Astrocyte of the cerebellum (primary cell): ENCODE measurements at regions not wholly inside any gene's neighbourhood (a gene's known extent, or its start where the extent isn't known, plus 50 kb on each side); places are given as distances from the start of the nearest gene placed in this dataset.

Experiments
- DNase-seq: peaks from one replicate; pipeline ENCODE4 v3.0.0-alpha.2; 2011; ENCODE audit warnings: low read depth
- H3K4me3 ChIP-seq: 2 replicates; pipeline ENCODE4 v1.5.1; 2011; ENCODE audit warnings: mild to moderate bottlenecking, low read depth, low read length, moderate library complexity
- in situ Hi-C: cut with HindIII; loops from 2 replicates; pipeline ENCODE4 v1.10.0; 2017; ENCODE audit warnings: low sequenced_read_pairs
- TF ChIP-seq, protein P1 (sequence below): IDR thresholded peaks from 2 replicates; pipeline ENCODE4 v1.5.1; 2012; ENCODE audit warnings: low read length, low read depth, moderate library complexity, mild to moderate bottlenecking; ENCODE audit errors: missing control alignments

DNA sequence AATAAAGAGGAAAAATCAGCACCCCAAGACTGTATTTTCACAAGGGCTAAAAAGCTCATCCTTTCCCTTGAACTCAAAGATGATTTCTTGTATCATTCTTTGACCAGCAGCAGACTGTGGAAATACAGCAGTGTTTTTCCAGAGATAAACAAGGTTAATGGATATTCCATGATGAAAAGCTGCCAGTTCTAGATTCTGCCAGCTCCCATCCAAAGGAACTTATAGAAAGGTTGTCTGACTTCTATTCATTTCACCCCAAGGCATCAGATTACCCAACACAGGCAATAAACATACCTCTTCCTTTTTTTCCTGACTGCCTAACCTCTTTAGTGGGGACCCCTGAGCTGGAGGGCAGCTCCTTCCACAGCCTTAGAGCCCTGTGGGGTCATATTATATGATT, 375.8 kb upstream of the THBS1 start:
- no peak for DNase-seq
- H3K4me3 ChIP-seq, result no peak overlapping the region
- in situ Hi-C loops, result no loop called here
- TF ChIP-seq, protein P1, sequence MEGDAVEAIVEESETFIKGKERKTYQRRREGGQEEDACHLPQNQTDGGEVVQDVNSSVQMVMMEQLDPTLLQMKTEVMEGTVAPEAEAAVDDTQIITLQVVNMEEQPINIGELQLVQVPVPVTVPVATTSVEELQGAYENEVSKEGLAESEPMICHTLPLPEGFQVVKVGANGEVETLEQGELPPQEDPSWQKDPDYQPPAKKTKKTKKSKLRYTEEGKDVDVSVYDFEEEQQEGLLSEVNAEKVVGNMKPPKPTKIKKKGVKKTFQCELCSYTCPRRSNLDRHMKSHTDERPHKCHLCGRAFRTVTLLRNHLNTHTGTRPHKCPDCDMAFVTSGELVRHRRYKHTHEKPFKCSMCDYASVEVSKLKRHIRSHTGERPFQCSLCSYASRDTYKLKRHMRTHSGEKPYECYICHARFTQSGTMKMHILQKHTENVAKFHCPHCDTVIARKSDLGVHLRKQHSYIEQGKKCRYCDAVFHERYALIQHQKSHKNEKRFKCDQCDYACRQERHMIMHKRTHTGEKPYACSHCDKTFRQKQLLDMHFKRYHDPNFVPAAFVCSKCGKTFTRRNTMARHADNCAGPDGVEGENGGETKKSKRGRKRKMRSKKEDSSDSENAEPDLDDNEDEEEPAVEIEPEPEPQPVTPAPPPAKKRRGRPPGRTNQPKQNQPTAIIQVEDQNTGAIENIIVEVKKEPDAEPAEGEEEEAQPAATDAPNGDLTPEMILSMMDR, result no peak

DNA sequence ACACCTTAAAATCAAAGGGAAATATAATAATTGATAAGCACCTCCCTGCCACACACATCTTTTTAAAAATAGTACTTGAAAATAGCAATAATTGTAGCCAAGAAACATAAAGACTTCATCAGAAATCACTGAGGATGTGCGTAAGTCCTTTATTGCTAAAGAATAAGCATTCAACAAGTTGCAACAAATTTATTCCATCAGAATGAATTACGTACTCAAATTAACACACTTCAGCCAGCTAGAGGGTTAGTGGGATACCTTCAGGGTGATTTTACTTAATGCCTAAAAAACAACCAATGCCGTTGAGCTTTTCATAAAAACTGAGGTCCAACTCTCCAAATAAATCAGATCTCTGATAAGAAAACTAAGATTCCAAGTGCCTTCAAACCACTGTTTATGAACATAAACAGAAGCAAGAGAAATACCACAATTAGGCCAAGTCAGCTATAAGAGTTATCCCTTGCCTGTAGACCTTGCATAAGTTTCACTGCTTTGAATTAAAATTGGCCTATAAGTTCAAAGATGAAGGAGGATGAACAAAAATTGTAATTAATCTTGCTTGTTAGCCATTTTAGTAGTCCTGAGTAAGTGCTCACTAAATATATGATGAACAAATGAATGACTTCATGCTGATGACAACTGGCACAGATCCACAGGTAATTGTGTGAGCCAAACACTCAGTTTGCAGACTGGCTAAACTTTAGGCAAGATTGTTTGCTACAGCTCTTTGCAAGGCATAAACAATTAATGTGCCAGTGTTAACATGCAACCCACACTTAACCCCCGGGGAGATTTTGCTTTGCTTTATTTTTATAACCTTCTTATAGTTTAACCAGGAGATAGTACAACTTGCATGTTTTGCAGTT, 375.1 kb upstream of the THBS1 start:
- in situ Hi-C loops, result no loop called here
- no peak overlapping the region for H3K4me3 ChIP-seq
- DNase-seq, result no peak
- TF ChIP-seq, protein P1, result no peak

DNA sequence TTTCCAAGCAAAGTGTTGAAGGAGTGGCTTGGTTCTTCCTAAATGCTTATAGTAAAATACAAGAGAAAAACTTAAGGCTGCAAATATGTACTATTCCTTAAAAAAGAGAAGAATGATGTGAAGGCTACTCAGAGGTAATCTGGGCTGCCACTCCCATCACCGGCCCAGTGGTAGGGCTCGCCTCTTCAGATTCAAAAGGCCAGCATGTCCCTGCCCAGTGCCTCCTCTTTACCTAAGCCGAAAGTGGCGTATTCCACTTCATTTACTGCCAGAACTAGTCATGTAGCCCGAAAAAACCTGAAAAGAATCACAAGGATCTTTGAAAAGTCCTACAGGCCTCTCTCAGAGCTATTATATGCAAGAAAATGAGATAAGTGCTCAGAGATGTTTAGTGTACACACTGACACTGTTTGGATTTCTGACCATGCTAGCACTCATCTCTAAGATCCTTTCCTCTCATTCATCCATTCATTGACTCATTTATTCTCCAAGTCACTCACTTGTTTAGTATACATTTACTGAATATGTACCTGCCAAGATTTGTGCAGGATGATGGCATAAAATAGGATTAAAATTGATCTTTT, 373.3 kb upstream of the THBS1 start:
- in situ Hi-C loops, result no loop called here
- DNase-seq, result no peak
- no peak overlapping the region for H3K4me3 ChIP-seq
- TF ChIP-seq, protein P1, result no peak

DNA sequence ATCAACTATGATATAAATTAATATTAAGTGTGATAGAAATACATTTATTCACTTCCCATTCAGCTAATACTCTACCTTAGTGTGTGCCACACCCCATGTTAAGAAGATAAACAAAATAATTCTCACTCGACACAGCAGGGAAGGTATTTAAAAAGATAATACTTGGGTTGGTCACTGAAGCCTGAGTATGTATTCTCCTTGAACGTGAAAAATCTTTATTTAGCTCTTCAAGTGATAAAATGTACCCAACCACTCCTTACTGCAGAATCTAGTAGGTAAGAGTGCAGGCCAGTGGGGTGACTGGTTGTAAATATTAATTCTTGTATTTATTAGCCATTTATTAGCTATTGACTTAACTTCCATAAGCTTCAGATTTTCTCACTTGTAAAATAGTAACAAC, 372.7 kb upstream of the THBS1 start:
- DNase-seq, result no peak
- in situ Hi-C loops, result no loop called here
- TF ChIP-seq, protein P1, result no peak
- no peak overlapping the region for H3K4me3 ChIP-seq

DNA sequence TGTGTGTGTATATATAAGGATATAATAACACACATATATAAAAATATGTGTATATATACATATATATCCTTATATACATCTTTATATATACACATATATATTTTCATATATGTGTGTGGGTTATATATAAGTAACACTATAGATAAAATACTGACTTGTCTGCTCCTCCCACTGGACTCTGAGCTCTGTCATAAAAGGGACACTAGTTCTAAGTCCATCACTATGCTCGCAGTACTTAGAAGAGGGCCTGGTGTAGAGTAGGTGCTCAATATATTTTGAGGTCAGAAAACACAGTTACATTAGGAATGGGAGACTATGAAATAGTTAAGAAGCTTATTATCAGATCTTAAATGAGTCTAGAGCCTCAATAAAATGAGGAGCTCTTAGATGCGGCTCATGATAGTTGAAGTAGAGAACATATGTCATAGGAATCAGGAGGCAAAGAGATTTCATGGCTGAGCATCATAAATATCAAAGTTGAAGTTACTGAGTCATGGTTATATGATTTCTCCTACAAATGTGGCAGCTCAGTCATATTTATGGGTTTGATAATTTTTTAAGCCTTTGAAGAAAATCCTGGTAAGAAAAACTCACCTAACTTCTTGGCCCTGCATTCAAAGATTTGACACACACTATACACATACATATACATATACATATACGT, 371.2 kb upstream of the THBS1 start:
- no peak for DNase-seq
- TF ChIP-seq, protein P1, result no peak
- in situ Hi-C loops, result no loop called here
- H3K4me3 ChIP-seq, result no peak overlapping the region

DNA sequence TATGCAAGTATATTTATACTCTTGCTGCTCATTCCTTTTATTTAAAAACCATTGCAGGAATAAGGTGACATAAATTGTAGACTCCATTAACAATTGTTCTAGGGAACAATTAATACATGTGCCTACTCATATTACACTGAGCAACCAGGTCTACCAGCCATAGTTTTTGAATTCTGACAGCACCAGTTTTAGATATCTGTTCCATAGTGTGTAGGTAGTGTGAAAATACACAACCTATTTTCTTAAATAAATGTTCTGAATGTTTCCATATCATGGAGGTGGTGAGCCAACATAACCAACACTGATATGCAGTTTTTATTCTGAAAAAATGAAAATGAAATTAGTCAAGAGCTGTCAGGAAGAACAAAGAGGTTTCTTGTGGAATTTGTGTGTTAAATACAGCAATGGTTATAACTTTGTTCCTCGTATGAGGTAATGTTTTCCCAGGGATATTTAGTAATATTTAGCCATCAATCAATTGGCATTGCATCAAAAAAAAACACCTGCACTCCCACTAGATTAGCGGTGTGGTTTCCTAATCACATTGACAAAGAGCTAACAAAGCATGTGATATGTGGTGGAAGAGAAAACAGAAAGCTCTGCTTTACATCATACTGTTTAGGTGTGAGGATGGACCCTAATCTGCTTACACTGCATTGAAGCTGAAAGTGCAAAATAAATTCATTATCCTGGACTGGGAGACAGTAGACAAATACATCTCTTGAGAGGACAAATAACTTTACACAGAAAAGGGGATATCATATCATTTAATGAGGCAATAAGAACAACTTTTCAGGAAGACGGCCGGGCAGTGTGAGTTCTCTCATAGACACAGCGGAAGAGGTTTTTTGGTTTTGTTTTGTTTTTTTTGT, 369.5 kb upstream of the THBS1 start:
- DNase-seq, result no peak
- no peak overlapping the region for H3K4me3 ChIP-seq
- TF ChIP-seq, protein P1, result no peak
- in situ Hi-C loops, result no loop called here
